Panc1 (cell line): ENCODE measurements at regions not wholly inside any gene's neighbourhood (a gene's known extent, or its start where the extent isn't known, plus 50 kb on each side); places are given as distances from the start of the nearest gene placed in this dataset.

Source experiments
- ATAC-seq: fragments of 200-7000 bp; cut with Tn5 transposase; 2 replicates; pipeline ENCODE4 v1.9.1; 2020; ENCODE audit warnings: mild to moderate bottlenecking, moderate library complexity
- BruUV-seq: library from RNA; stranded (reverse); fragments of 400-500 nt; replicated peaks from 2 replicates; lab custom pipeline; 2021; lab: Mats Ljungman, UMichigan
- CTCF ChIA-PET: fragments of 300-600 bp; sonication (Branson Sonifier 250); formaldehyde crosslinking; loops from one replicate; lab custom pipeline; 2022; ENCODE audit warnings: antibody characterized with exemption; lab: Charles Lee
- POLR2A ChIA-PET: fragments of 300-600 bp; sonication (Branson Sonifier 250); formaldehyde crosslinking; loops from one replicate; lab custom pipeline; 2022; ENCODE audit warnings: antibody characterized with exemption; lab: Charles Lee
- DNase-seq: peaks from one replicate; pipeline ENCODE4 v3.0.0-alpha.2; 2010; ENCODE audit warnings: low read depth, low spot score
- H3K27ac ChIP-seq: 2 replicates; pipeline ENCODE4 v1.5.1; 2011; ENCODE audit warnings: mild to moderate bottlenecking, low read length, inconsistent platforms
- H3K27me3 ChIP-seq: fragments of 200-500 bp; sonication (Bioruptor generic); 2 replicates; pipeline ENCODE4 v1.6.0; 2014; ENCODE audit warnings: low read length, inconsistent platforms; ENCODE audit not compliant: control insufficient read depth, insufficient read depth
- H3K36me3 ChIP-seq: fragments of 200-500 bp; sonication (Bioruptor generic); 2 replicates; pipeline ENCODE4 v1.5.1; 2014; ENCODE audit warnings: inconsistent platforms, mild to moderate bottlenecking, low read length, moderate library complexity; ENCODE audit not compliant: control insufficient read depth, insufficient read depth
- H3K4me1 ChIP-seq: 2 replicates; pipeline ENCODE4 v1.5.1; 2011; ENCODE audit warnings: inconsistent platforms, mild to moderate bottlenecking, low read length, moderate library complexity; ENCODE audit not compliant: control insufficient read depth, insufficient read depth
- H3K4me3 ChIP-seq, 2 experiments: 2 replicates each; pipeline ENCODE4 v1.5.1; 2011 to 2012; ENCODE audit warnings: low read depth in 2 of 2, low read length in 2 of 2, mild to moderate bottlenecking in 2 of 2, inconsistent platforms in 1 of 2, moderate library complexity in 1 of 2
- H3K9me3 ChIP-seq: fragments of 200-500 bp; sonication (Bioruptor generic); 2 replicates; pipeline ENCODE4 v1.5.1; 2014; ENCODE audit warnings: low read depth, mild to moderate bottlenecking, inconsistent platforms, low read length, moderate library complexity; ENCODE audit not compliant: control insufficient read depth, insufficient read depth
- POLR2AphosphoS5 ChIP-seq: IDR thresholded peaks from 2 replicates; pipeline ENCODE4 v1.6.1; 2012; ENCODE audit warnings: mild to moderate bottlenecking, low read depth, low read length, moderate library complexity
- SIN3A ChIP-seq: IDR thresholded peaks from 2 replicates; pipeline ENCODE4 v1.6.1; 2012; ENCODE audit warnings: low read depth, mild to moderate bottlenecking, low read length, moderate library complexity, borderline replicate concordance; ENCODE audit not compliant: insufficient read depth
- TCF7L2 ChIP-seq: IDR thresholded peaks from 2 replicates; pipeline ENCODE4 v1.6.1; 2011; ENCODE audit warnings: mild to moderate bottlenecking, low read depth, low read length, inconsistent platforms
- in situ Hi-C: cut with HindIII; loops from 2 replicates; pipeline ENCODE4 v1.10.0; 2016; ENCODE audit warnings: low sequenced_read_pairs, low pct_unique_long_range_greater_than_20kb
- intact Hi-C: fragments of 100-400 bp; cut with micrococcal nuclease; formaldehyde crosslinking; loops from one replicate; pipeline ENCODE4 v1.10.0; 2022; ENCODE audit not compliant: unreplicated experiment
- TF ChIP-seq, protein P1 (sequence below), 2 experiments: IDR thresholded peaks; 2 replicates each; pipeline ENCODE4 v1.6.1; 2011 to 2012; ENCODE audit warnings: low read depth in 2 of 2, control low read depth in 1 of 2, low read length in 1 of 2, mild to moderate bottlenecking in 1 of 2, moderate library complexity in 1 of 2; ENCODE audit not compliant: insufficient read depth in 1 of 2
- TF ChIP-seq, protein P2 (sequence below): fragments of 450-650 bp; IDR thresholded peaks from 2 replicates; pipeline ENCODE4 v1.5.1; 2017; ENCODE audit warnings: mild to moderate bottlenecking

DNA sequence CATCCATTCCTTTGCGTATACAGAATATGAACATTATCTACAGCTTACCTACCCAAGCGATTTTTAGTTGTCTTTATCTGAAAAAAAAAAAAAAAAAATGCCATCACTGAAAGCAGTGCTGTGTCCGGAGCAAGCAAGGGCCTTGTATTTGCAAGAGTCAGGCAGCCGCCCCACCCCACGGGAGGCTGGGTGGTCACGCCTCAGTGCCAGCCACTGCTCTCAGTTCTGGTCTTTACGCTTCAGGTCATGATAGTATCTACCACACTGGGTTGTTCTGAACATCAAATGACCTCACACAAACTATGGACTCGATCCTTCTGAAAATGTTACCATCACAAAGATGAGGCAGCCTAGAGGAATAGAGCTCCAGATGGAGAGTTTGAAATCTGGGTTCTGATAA lies 62.7 kb upstream of the HELT start:
- ATAC-seq, result no peak
- no TSS peak for BruUV-seq
- H3K4me1 ChIP-seq, result no peaks in the 10 kb centered on the region
- H3K4me3 ChIP-seq, result no peak overlapping the region
- in situ Hi-C loops, result no loop called here
- TF ChIP-seq, protein P1, sequence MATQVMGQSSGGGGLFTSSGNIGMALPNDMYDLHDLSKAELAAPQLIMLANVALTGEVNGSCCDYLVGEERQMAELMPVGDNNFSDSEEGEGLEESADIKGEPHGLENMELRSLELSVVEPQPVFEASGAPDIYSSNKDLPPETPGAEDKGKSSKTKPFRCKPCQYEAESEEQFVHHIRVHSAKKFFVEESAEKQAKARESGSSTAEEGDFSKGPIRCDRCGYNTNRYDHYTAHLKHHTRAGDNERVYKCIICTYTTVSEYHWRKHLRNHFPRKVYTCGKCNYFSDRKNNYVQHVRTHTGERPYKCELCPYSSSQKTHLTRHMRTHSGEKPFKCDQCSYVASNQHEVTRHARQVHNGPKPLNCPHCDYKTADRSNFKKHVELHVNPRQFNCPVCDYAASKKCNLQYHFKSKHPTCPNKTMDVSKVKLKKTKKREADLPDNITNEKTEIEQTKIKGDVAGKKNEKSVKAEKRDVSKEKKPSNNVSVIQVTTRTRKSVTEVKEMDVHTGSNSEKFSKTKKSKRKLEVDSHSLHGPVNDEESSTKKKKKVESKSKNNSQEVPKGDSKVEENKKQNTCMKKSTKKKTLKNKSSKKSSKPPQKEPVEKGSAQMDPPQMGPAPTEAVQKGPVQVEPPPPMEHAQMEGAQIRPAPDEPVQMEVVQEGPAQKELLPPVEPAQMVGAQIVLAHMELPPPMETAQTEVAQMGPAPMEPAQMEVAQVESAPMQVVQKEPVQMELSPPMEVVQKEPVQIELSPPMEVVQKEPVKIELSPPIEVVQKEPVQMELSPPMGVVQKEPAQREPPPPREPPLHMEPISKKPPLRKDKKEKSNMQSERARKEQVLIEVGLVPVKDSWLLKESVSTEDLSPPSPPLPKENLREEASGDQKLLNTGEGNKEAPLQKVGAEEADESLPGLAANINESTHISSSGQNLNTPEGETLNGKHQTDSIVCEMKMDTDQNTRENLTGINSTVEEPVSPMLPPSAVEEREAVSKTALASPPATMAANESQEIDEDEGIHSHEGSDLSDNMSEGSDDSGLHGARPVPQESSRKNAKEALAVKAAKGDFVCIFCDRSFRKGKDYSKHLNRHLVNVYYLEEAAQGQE (IDR thresholded peaks at IDR 0.05; ENCODE audit: insufficient read depth in 1 of 2, low read depth in 2 of 2, low read length in 1 of 2), result no peak
- TF ChIP-seq SIN3A (no peak), POLR2AphosphoS5 (no peak), TCF7L2 (no peak)
- TF ChIP-seq, protein P2, sequence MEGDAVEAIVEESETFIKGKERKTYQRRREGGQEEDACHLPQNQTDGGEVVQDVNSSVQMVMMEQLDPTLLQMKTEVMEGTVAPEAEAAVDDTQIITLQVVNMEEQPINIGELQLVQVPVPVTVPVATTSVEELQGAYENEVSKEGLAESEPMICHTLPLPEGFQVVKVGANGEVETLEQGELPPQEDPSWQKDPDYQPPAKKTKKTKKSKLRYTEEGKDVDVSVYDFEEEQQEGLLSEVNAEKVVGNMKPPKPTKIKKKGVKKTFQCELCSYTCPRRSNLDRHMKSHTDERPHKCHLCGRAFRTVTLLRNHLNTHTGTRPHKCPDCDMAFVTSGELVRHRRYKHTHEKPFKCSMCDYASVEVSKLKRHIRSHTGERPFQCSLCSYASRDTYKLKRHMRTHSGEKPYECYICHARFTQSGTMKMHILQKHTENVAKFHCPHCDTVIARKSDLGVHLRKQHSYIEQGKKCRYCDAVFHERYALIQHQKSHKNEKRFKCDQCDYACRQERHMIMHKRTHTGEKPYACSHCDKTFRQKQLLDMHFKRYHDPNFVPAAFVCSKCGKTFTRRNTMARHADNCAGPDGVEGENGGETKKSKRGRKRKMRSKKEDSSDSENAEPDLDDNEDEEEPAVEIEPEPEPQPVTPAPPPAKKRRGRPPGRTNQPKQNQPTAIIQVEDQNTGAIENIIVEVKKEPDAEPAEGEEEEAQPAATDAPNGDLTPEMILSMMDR, result no peak
- no peak overlapping the region for H3K27ac ChIP-seq
- POLR2A ChIA-PET, result no interaction called here
- H3K9me3 ChIP-seq, result no peaks in the 10 kb centered on the region
- no peak for DNase-seq
- CTCF ChIA-PET, result no interaction called here
- H3K36me3 ChIP-seq, result no peaks in the 10 kb centered on the region
- intact Hi-C loops, result no loop called here
- H3K27me3 ChIP-seq, result no peaks in the 10 kb centered on the region

DNA sequence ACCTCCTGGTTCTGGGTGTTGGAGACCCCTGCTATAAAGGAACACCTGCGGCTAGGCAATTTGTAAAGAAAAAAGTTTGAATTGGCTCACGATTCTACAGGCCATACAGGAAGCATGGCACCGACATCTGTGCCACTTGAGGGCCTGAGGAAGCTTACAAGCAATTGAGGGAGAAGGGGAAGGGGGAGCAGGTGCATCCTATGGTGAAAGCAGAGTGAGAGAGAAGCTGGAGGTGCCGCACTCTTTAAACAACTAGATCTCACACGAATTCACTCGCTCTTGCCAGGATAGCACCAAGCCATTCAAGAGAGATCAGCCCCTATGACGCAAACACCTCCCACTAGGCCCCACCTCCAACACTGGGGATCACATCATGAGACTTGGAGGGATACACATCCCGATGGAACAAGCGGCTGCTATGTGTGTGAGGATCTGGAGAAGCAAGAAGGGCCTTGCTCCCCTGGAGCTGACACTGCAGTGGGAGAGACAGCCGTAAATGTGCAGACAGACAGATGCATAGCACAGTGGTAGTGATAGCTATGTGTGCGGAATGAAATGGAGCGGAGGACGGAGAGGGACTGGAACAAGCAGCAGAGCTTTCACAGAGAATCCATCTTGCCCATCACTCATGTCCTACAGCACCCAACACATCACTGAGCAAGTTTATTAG lies 60.7 kb upstream of the HELT start:
- Histone ChIP-seq H3K9me3 (no peaks in the 10 kb centered on the region), H3K27me3 (no peaks in the 10 kb centered on the region), H3K4me1 (no peaks in the 10 kb centered on the region), H3K36me3 (no peaks in the 10 kb centered on the region), H3K27ac (no peak overlapping the region), H3K4me3 (no peak overlapping the region)
- ATAC-seq, result no peak
- TF ChIP-seq TCF7L2, result no peak
- TF ChIP-seq, protein P1 (IDR thresholded peaks at IDR 0.05; ENCODE audit: insufficient read depth in 1 of 2, low read depth in 2 of 2, low read length in 1 of 2), result no peak
- no peak for TF ChIP-seq POLR2AphosphoS5
- TF ChIP-seq SIN3A, result no peak
- TF ChIP-seq, protein P2, result no peak
- intact Hi-C loops (no loop called here), in situ Hi-C loops (no loop called here)
- CTCF ChIA-PET, result interaction anchor here (0.6 kb wide), 1 partner anchor 62 kb away, joined by 13 read pairs; no protein-coding TSS in a partner anchor
- no peak for DNase-seq
- POLR2A ChIA-PET, result no interaction called here
- BruUV-seq, result no TSS peak
